ENCODE measurements at regions not wholly inside any gene's neighbourhood (a gene's known extent, or its start where the extent isn't known, plus 50 kb on each side); places are given as distances from the start of the nearest gene placed in this dataset.

DNA sequence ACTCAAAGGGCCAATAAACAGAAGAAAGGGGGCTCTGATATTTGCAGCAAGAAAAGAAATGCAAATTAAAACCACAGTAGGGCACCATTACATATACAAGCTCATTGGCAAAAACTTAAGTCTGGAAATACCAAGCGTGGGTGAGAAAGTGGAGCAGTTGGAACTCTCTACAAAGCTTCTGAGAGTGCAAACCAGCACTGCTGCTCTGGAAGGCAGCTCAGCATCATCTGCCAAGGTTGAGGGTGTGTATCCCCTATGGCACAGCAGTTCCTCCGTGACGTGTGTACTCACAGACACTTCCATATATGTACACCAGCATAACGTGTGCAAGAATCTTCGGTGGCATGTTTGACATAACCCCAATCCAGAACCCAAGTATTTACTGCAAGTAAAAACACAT, 271.0 kb upstream of the ATP10A start:
- TF ChIP-seq, protein P1, sequence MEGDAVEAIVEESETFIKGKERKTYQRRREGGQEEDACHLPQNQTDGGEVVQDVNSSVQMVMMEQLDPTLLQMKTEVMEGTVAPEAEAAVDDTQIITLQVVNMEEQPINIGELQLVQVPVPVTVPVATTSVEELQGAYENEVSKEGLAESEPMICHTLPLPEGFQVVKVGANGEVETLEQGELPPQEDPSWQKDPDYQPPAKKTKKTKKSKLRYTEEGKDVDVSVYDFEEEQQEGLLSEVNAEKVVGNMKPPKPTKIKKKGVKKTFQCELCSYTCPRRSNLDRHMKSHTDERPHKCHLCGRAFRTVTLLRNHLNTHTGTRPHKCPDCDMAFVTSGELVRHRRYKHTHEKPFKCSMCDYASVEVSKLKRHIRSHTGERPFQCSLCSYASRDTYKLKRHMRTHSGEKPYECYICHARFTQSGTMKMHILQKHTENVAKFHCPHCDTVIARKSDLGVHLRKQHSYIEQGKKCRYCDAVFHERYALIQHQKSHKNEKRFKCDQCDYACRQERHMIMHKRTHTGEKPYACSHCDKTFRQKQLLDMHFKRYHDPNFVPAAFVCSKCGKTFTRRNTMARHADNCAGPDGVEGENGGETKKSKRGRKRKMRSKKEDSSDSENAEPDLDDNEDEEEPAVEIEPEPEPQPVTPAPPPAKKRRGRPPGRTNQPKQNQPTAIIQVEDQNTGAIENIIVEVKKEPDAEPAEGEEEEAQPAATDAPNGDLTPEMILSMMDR (IDR thresholded peaks at IDR 0.05) = no peak
- no peak for TF ChIP-seq POLR2A (IDR thresholded peaks at IDR 0.05)

Data from body of pancreas (tissue), 4 donors.